ENCODE measurements at regions not wholly inside any gene's neighbourhood (a gene's known extent, or its start where the extent isn't known, plus 50 kb on each side); places are given as distances from the start of the nearest gene placed in this dataset.

DNA sequence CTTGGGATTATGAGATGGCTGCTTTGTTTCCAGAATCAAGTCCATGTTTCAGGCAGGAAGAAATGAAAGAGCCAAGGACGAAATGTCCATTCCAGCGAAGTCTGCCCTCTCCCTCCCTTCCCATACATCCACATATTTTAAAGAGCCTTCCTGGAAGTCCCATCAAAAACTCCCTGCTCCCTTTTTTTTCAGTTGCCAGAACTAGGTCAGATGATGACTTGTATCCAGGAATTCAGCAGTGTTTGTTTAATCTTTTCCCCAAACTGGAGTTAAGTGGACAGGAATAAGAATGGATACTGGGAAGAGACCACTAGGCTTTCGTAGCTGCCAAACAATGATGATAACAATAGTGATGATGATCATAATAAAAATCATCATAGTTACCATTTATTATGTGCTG is 198.7 kb downstream of the MEIS1 start:
- TF ChIP-seq GATA3 (IDR thresholded peaks at IDR 0.05; ENCODE audit: low read depth, low read length), result no peak
- no peak for TF ChIP-seq GATA2 (IDR thresholded peaks at IDR 0.05; ENCODE audit: low read depth, low read length)

DNA sequence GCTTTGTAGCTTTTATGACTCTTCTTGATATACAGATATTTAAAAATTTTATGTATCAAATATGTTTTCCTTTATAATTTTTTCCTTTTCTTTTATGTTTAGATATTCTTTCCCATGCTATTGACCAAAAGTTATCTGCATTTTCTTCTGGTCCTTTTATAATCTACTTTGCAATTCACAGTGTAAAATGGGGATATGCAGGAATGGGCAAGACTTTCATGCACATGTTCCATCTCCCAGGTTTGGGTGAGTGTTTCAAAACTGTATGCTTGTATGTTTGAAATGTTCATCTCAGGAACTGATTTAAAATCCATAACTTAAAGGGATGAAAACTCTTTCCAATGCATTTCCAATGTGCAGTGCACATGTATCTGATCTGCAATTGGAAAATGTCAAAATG is 199.9 kb downstream of the MEIS1 start:
- TF ChIP-seq GATA3 (IDR thresholded peaks at IDR 0.05; ENCODE audit: low read depth, low read length), result no peak
- TF ChIP-seq GATA2 (IDR thresholded peaks at IDR 0.05; ENCODE audit: low read depth, low read length), result no peak

DNA sequence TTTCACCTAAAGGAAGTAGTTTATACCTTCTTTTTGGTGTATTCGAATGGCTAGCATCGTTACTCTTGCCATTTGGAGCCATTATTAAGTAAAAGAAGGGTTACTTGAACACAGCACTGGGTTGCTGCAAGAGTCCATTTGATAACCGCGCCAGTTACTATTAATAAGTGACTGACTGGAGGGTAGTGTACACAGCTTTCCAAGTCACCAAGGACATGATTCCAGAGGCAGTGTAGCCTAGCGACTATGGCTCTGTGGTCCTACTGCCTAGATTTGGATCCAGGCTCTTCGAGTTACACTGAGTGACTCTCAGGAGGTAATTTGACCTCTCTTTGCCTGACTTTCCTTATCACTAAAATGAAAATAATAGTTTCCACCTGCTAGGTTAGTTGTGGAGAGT is 206.8 kb downstream of the MEIS1 start:
- TF ChIP-seq GATA3 (IDR thresholded peaks at IDR 0.05; ENCODE audit: low read depth, low read length), result no peak
- TF ChIP-seq GATA2 (IDR thresholded peaks at IDR 0.05; ENCODE audit: low read depth, low read length), result no peak

GRCh38 chr2:66649006-66649405 is 214.1 kb downstream of the MEIS1 start:
- TF ChIP-seq GATA2 (IDR thresholded peaks at IDR 0.05; ENCODE audit: low read depth, low read length) (no peak), GATA3 (IDR thresholded peaks at IDR 0.05; ENCODE audit: low read depth, low read length) (no peak)

- no peak for TF ChIP-seq GATA3 (IDR thresholded peaks at IDR 0.05; ENCODE audit: low read depth, low read length)
- no peak for TF ChIP-seq GATA2 (IDR thresholded peaks at IDR 0.05; ENCODE audit: low read depth, low read length)
Measured at GRCh38 chr2:66651295-66651694, 216.4 kb downstream of the MEIS1 start.

DNA sequence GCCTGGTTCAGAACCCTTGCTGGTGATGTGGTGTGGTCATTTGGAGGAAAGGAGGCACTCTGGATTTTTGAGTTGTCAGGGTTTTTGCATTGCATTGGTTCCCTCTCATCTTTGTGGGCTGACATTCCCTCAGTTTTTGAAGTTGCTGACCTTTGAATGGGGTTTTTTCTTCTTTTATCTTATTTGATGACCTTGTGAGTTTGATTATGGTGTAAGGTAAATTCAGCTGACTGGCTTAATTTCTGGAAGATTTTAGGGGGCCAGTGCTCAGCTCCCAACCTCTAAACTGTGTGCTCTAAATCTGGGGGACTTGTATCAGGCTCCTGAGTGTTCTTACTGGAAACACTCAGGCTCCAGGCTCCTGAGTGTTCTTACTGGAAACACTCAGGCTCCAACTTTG is 225.9 kb downstream of the MEIS1 start:
- no peak for TF ChIP-seq GATA2 (IDR thresholded peaks at IDR 0.05; ENCODE audit: low read depth, low read length)
- no peak for TF ChIP-seq GATA3 (IDR thresholded peaks at IDR 0.05; ENCODE audit: low read depth, low read length)

DNA sequence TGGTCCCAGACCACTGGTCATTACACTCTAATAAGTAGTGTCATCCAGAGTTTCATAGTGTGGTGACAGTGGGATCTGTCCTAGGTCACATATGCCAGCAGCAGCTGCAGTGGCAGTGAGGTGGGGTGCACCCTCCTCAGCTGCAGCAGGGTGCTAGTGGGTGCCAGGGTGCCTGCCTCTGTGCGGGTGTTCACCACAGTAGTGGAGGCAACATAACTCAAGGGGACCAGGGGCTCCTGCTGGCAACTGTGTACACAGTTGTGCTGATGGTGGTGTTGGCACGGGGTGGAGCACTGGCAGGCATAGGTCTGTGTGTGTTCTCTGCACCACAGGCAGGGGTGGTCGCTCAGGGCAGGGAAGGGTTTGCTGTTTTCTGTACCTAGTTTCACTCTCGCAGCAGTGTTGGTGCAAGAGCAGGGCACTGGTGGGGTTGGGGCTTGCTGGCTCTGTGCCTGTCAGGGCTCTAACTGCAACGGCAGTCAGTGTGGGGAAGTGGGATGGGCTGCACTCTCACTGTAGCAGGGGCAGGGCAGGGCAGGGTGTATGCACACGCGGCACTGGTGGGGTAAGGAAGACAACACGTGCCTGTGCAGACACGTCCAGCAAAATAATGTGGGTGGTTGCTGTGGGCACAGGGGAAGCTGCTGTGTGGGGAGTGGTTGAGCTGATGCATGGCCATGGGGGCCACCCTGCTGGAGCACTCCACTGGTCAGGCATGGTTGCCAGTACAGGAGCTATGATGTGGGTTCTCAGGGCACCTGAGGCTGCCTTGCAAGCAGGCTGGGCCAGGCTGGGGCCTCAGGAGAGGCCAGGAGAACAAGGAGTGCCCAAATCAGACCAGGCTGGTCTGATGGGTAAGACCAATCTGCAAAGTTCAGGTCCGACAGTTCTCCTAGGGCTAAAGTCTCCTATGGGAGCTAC is 226.6 kb downstream of the MEIS1 start:
- TF ChIP-seq GATA3 (IDR thresholded peaks at IDR 0.05; ENCODE audit: low read depth, low read length) (no peak), GATA2 (IDR thresholded peaks at IDR 0.05; ENCODE audit: low read depth, low read length) (no peak)

- TF ChIP-seq GATA2 (IDR thresholded peaks at IDR 0.05; ENCODE audit: low read depth, low read length) (no peak), GATA3 (IDR thresholded peaks at IDR 0.05; ENCODE audit: low read depth, low read length) (no peak)
Measured at GRCh38 chr2:66665124-66665984, 230.4 kb downstream of the MEIS1 start.

DNA sequence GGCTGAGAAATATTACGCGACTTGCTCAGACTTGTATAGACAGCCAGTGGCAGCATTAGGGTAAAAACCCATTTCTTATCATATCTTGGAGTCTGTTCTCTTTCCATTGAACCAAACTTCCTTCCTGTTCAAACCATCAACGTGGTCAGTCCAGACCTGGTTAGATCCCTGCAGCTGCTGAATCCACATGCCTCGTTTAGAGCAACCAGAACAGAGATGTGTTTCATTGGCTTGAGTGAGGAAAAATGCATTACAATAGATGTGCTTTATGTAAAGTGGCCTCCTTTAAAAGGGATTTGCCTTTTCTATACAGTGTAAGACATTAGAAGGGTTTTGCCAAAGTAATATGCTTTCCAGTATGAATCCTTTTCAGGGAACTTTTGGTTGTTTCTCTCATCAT is 232.4 kb downstream of the MEIS1 start:
- no peak for TF ChIP-seq GATA2 (IDR thresholded peaks at IDR 0.05; ENCODE audit: low read depth, low read length)
- TF ChIP-seq GATA3 (IDR thresholded peaks at IDR 0.05; ENCODE audit: low read depth, low read length), result no peak

GRCh38 chr2:66673286-66673685 is 238.4 kb downstream of the MEIS1 start:
- TF ChIP-seq GATA3 (IDR thresholded peaks at IDR 0.05; ENCODE audit: low read depth, low read length) (no peak), GATA2 (IDR thresholded peaks at IDR 0.05; ENCODE audit: low read depth, low read length) (no peak)

- TF ChIP-seq GATA2 (IDR thresholded peaks at IDR 0.05; ENCODE audit: low read depth, low read length) (no peak), GATA3 (IDR thresholded peaks at IDR 0.05; ENCODE audit: low read depth, low read length) (no peak)
Measured at GRCh38 chr2:66674087-66674486, 239.2 kb downstream of the MEIS1 start.

- TF ChIP-seq GATA2 (IDR thresholded peaks at IDR 0.05; ENCODE audit: low read depth, low read length), result no peak
- no peak for TF ChIP-seq GATA3 (IDR thresholded peaks at IDR 0.05; ENCODE audit: low read depth, low read length)
Measured at GRCh38 chr2:66675591-66675990, 240.7 kb downstream of the MEIS1 start.

GRCh38 chr2:66679442-66679841 is 244.5 kb downstream of the MEIS1 start:
- TF ChIP-seq GATA2 (IDR thresholded peaks at IDR 0.05; ENCODE audit: low read depth, low read length), result no peak
- TF ChIP-seq GATA3 (IDR thresholded peaks at IDR 0.05; ENCODE audit: low read depth, low read length), result no peak

GRCh38 chr2:66682476-66682875 is 247.6 kb downstream of the MEIS1 start:
- no peak for TF ChIP-seq GATA3 (IDR thresholded peaks at IDR 0.05; ENCODE audit: low read depth, low read length)
- TF ChIP-seq GATA2 (IDR thresholded peaks at IDR 0.05; ENCODE audit: low read depth, low read length), result no peak

Data from SH-SY5Y (cell line).